Liver (tissue), 3 donors: ENCODE measurements at regions not wholly inside any gene's neighbourhood (a gene's known extent, or its start where the extent isn't known, plus 50 kb on each side); places are given as distances from the start of the nearest gene placed in this dataset.

Experiments used
- ATF3 ChIP-seq: IDR thresholded peaks from 2 replicates; pipeline ENCODE4 v1.6.1; 2016; ENCODE audit warnings: antibody characterized with exemption
- CTCF ChIP-seq: fragments of 150-350 bp; IDR thresholded peaks from 2 replicates; pipeline ENCODE4 v1.5.1; 2017; ENCODE audit warnings: improper control_type of control experiment, low read depth, low read length; ENCODE audit not compliant: missing input control
- EGR1 ChIP-seq, 2 donors: IDR thresholded peaks; 2 replicates each; pipeline ENCODE4 v1.6.1; 2016 to 2018; ENCODE audit warnings: antibody characterized with exemption in 2 of 2, low read depth in 2 of 2
- MAX ChIP-seq: IDR thresholded peaks from 2 replicates; pipeline ENCODE4 v1.6.1; 2016; ENCODE audit warnings: antibody characterized with exemption
- NR2F2 ChIP-seq: IDR thresholded peaks from 2 replicates; pipeline ENCODE4 v1.6.1; 2016; ENCODE audit warnings: antibody characterized with exemption
- RAD21 ChIP-seq, 2 donors: IDR thresholded peaks; 2 replicates each; pipeline ENCODE4 v1.6.1; 2016; ENCODE audit warnings: antibody characterized with exemption in 2 of 2, mild to moderate bottlenecking in 2 of 2
- REST ChIP-seq: IDR thresholded peaks from 2 replicates; pipeline ENCODE4 v1.6.1; 2016; ENCODE audit warnings: antibody characterized with exemption, mild to moderate bottlenecking
- RXRA ChIP-seq, 2 donors: IDR thresholded peaks; 2 replicates each; pipeline ENCODE4 v1.6.1; 2017 to 2018; ENCODE audit warnings: antibody characterized with exemption in 2 of 2, mild to moderate bottlenecking in 1 of 2
- SP1 ChIP-seq: IDR thresholded peaks from 2 replicates; pipeline ENCODE4 v1.6.1; 2018; ENCODE audit warnings: antibody characterized with exemption, mild to moderate bottlenecking
- donor health status: healthy.
- donor health status: healthy.

GRCh38 chr3:499001-499761 is 302.6 kb downstream of the CHL1 start:
- TF ChIP-seq CTCF (no peak), ATF3 (no peak), REST (no peak), RXRA (IDR thresholded peaks at IDR 0.05) (no peak), RAD21 (IDR thresholded peaks at IDR 0.05) (no peak), MAX (no peak), NR2F2 (no peak), SP1 (no peak), EGR1 (IDR thresholded peaks at IDR 0.05; ENCODE audit: low read depth in 2 of 2) (no peak)
